T-helper 1 cell treated with Interleukin-12 subunit alpha and Interleukin-12 subunit beta and Interleukin-4 antibody, amounts not matched to agents 30 μg/mL and 1 μg/mL, for 36 hours (primary cell): ENCODE measurements at regions not wholly inside any gene's neighbourhood (a gene's known extent, or its start where the extent isn't known, plus 50 kb on each side); places are given as distances from the start of the nearest gene placed in this dataset.

ENCODE experiments used
- H3K27ac Mint-ChIP-seq: one replicate; pipeline ENCODE4 v1.8.0; 2021; ENCODE audit warnings: mild to moderate bottlenecking, mixed read lengths
- H3K27me3 Mint-ChIP-seq: one replicate; pipeline ENCODE4 v1.8.0; 2021; ENCODE audit warnings: low read depth, mixed read lengths
- H3K36me3 Mint-ChIP-seq: one replicate; pipeline ENCODE4 v1.8.0; 2021; ENCODE audit warnings: low read depth, mixed read lengths
- H3K4me1 Mint-ChIP-seq: one replicate; pipeline ENCODE4 v1.8.0; 2021; ENCODE audit warnings: low read depth, mixed read lengths
- H3K4me3 Mint-ChIP-seq: one replicate; pipeline ENCODE4 v1.8.0; 2021; ENCODE audit warnings: mild to moderate bottlenecking, moderate library complexity, mixed read lengths
- H3K9me3 Mint-ChIP-seq: one replicate; pipeline ENCODE4 v1.8.0; 2021; ENCODE audit warnings: mixed read lengths

DNA sequence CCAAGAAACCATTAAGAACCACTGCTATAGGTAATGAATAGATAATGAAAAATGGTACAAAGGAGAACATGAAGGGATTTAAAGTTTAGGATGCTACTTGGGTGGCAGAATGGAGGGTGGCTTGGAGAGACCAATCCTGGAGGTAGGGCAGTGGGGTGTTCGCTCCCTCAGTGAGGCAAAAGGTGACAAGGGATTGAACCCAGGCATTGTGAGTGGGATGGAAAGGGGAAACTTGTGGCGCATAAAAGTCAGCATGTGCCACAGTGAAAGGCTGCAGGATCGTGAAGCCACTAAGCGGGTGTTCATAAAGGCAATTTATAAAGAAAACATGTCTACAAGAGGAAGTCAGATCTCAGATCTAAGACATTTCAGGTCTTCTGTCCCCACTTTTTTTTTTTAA, 76.7 kb upstream of the SLC38A2 start:
- H3K27me3 Mint-ChIP-seq: no peaks in the 10 kb centered on the region
- peaks cover 37% of the 10 kb centered on the region for H3K4me1 Mint-ChIP-seq
- peaks cover 20% of the 10 kb centered on the region for H3K36me3 Mint-ChIP-seq
- H3K27ac Mint-ChIP-seq: no peak overlapping the region
- no peaks in the 10 kb centered on the region for H3K9me3 Mint-ChIP-seq
- no peak overlapping the region for H3K4me3 Mint-ChIP-seq

DNA sequence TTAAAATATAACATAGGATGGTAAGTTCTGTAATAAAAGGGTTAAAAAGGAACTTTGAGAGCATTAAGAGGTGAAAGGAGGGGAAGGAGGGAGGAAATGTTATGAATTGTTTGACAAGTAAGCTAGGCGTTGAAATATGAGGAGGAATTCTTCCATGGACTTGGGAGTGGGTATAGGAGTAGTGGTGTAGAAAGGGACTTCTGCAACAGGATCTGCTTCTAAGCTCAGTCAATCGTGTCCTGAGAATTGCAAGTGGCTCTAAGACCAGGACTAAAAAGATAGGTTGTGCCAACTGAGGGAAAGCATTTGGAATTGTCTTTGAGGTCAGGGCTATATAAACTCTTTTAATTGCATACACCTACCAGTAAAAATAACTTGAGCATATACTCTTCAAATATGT, 74.1 kb upstream of the SLC38A2 start:
- Mint-ChIP-seq H3K27me3 (no peaks in the 10 kb centered on the region), H3K36me3 (peaks cover 14% of the 10 kb centered on the region), H3K9me3 (no peaks in the 10 kb centered on the region), H3K27ac (no peak overlapping the region), H3K4me1 (peaks cover 35% of the 10 kb centered on the region), H3K4me3 (no peak overlapping the region)

DNA sequence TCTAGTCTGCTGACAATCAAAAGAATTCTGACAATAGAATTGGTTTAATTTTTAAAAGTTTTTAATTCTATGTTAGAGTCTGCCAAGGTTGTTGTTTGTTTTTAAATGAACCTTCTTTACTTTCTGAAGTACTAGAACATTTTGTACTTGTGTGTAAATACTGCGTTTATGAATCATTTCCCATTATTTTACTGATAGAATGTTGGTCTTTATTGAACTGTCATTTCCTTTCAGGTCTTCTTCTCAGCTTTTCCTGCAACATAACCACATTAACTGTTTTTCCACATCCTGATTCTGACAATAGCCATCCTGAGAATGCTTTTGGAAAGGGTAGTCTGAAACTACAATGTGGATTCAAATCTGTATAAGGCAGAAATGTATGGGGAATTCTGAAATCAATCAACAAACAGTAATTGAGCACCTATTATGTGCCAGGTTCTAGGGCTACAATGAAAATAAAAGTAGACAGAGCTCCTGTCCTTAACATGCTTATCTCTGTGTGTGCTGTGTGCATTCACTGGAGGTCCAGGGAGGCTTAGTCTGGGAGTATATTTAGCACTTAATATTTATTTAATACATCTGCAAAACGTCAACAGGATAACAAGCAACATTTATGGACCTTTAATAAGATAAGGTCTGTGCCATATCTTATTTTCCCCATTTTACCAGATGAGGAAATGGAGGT, 73.1 kb upstream of the SLC38A2 start:
- Mint-ChIP-seq H3K36me3 (peaks cover 9% of the 10 kb centered on the region), H3K27me3 (no peaks in the 10 kb centered on the region), H3K4me1 (peaks cover 31% of the 10 kb centered on the region), H3K27ac (no peak overlapping the region), H3K4me3 (no peak overlapping the region), H3K9me3 (no peaks in the 10 kb centered on the region)

DNA sequence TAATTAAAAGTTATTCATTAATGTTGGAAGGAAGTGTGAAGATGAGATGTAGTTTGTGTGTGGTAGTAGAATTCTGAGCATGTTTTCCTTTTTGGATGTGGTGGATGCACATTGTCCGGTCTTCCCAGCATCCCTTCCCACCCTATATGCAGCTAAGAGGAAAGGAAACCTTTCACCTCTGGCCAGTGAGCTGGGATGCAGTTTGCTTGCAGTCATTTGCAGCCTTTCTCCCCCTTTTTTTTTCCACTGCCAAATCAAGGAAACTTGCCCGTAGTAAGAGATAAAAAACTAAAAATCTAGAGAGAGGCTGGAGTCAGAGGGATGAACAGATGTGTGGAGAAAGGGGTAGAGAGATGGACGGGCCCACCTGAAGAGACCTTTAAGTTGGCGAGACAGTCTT, 72.5 kb upstream of the SLC38A2 start:
- Mint-ChIP-seq H3K9me3 (no peaks in the 10 kb centered on the region), H3K27me3 (no peaks in the 10 kb centered on the region), H3K4me1 (peaks cover 28% of the 10 kb centered on the region), H3K36me3 (peaks cover 9% of the 10 kb centered on the region), H3K4me3 (no peak overlapping the region), H3K27ac (no peak overlapping the region)

DNA sequence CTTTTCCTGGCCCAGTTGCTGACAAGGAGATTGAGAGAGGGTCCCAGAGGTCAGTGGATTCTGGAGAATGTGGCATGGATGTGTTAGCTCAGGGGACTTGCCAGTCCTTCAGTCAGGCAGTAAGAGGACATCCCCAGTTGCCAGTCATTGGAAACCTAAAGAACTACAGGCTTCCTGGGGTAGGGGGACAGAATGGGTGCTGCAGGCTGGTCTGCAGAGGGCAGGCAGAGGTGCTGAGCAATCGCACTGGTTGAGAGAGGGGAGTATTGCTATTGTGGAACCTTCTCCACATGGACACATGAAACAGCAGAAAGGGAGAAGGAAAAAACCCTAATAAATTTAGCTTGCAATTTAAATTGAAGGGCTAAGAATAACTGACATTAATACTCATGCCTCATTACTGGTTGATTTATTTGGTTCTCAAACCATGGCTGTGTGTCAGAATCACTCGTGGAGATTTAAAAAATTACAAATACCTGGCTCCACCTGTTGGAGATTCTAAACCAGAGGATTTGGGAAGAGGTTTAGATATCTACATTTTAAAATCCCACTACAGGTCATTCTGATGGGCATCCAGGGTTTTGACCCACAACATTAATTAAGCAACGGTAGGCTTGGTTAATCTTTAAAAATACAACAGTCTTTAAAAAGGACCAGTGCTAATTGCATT, 71.2 kb upstream of the SLC38A2 start:
- no peak overlapping the region for H3K27ac Mint-ChIP-seq
- H3K9me3 Mint-ChIP-seq: no peaks in the 10 kb centered on the region
- H3K4me1 Mint-ChIP-seq: peaks cover 19% of the 10 kb centered on the region
- H3K4me3 Mint-ChIP-seq: no peak overlapping the region
- H3K27me3 Mint-ChIP-seq: no peaks in the 10 kb centered on the region
- peaks cover 7% of the 10 kb centered on the region for H3K36me3 Mint-ChIP-seq

DNA sequence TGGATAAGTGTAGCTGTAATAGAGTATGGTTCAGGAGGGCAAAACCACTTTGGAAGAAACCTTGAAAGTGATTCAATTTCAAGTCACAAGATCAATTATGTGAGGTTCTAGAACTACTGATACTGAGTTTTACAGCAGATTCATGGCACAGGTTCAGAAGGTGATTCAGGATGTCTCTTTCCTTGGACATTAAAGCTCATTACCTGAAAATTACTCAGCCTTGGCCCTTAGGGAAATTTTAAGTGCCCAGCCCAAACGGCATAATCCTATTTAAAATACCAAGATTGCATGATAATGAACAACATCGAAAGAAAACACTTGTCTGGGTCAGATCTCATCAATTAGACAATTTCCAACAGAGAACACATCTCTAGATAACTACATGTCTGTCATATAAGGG, 70.2 kb upstream of the SLC38A2 start:
- no peak overlapping the region for H3K4me3 Mint-ChIP-seq
- no peaks in the 10 kb centered on the region for H3K27me3 Mint-ChIP-seq
- H3K27ac Mint-ChIP-seq: no peak overlapping the region
- no peaks in the 10 kb centered on the region for H3K9me3 Mint-ChIP-seq
- H3K4me1 Mint-ChIP-seq: peaks cover 19% of the 10 kb centered on the region
- H3K36me3 Mint-ChIP-seq: peaks cover 5% of the 10 kb centered on the region

DNA sequence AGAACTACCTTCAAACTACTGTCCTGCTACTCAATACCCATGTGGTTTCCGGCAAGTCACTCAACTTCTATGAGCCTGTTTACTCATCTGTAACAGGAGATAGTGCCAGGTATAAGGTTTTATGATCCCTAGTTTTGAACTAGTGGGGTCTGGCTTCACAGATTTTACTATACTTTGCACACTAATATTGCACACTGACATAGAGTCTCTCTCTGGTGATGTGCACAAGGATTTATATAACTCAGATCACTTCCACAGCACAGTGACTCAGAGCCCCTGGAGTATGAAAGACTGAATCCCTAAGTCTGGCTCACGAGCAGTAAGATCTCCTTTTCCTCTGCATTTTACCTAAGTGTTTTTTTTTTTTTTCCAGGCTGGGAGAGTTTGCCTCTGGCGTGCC, 69.7 kb upstream of the SLC38A2 start:
- H3K4me1 Mint-ChIP-seq: peaks cover 19% of the 10 kb centered on the region
- H3K9me3 Mint-ChIP-seq: no peaks in the 10 kb centered on the region
- no peaks in the 10 kb centered on the region for H3K27me3 Mint-ChIP-seq
- peaks cover 3% of the 10 kb centered on the region for H3K36me3 Mint-ChIP-seq
- no peak overlapping the region for H3K4me3 Mint-ChIP-seq
- no peak overlapping the region for H3K27ac Mint-ChIP-seq

DNA sequence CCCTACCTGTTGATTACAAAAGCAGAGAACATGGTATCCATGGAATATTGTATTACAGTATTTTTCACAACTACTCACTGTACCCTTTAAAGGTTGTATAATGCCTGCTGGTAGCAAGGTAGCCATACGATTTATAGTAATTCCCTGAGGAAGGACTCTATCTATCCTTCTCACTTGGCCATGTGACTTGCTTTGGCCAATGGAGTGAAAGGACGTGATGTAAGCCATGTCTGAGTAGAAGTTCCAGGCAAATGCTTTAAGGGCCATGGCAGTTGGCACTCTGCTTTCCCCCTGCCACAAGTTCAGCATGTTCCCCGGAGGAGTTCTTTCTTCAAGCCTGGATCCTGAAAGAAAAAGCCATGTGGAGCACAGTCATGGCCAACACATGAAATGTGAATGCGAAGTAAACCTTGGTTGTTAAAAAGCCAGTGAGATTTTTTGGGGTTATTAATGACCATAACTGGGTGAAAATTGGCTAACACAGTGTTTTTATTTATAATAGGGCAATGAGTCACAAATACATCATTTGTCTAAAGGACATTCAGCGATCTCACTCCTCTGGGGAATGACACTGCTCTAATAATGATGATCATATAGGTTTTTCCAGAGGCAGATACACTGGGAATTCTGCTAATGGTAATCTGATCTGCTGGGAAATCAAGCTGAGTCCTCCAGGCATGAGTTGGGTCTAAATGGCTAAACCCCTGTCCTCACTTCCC, 67.4 kb upstream of the SLC38A2 start:
- peaks cover 5% of the 10 kb centered on the region for H3K36me3 Mint-ChIP-seq
- H3K27ac Mint-ChIP-seq: no peak overlapping the region
- no peaks in the 10 kb centered on the region for H3K27me3 Mint-ChIP-seq
- peaks cover 10% of the 10 kb centered on the region for H3K4me1 Mint-ChIP-seq
- no peaks in the 10 kb centered on the region for H3K9me3 Mint-ChIP-seq
- H3K4me3 Mint-ChIP-seq: no peak overlapping the region

DNA sequence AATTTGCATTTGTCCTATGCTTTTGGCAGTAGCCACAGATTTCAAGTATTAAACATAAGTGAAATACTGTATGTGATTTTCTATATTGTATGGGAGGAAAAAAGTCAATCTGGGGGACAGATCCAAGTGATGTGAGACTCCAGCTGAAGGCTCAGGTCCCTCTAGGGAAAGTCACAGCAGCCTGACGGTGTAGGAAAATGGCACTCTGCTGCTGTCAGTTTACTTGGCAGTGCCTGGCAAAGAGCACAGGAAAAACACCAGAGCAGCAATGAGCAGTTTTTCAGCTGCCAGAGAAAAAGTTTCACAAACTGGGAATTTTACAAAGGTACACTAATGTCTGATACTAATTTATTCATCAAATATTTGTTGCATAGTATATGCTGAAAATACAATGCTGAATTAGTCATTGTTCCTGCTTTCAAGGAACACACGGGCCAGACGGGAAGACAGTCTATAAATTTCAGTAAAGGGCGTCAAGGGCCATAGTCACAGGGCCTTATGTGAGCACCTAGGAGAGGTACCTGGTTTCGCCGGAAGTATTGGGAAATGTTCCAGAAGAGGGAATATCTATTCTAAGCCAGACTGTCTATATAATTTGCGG, 66.2 kb upstream of the SLC38A2 start:
- Mint-ChIP-seq H3K4me1 (peaks cover 5% of the 10 kb centered on the region), H3K36me3 (peaks cover 5% of the 10 kb centered on the region), H3K27ac (no peak overlapping the region), H3K4me3 (no peak overlapping the region), H3K27me3 (no peaks in the 10 kb centered on the region), H3K9me3 (no peaks in the 10 kb centered on the region)

DNA sequence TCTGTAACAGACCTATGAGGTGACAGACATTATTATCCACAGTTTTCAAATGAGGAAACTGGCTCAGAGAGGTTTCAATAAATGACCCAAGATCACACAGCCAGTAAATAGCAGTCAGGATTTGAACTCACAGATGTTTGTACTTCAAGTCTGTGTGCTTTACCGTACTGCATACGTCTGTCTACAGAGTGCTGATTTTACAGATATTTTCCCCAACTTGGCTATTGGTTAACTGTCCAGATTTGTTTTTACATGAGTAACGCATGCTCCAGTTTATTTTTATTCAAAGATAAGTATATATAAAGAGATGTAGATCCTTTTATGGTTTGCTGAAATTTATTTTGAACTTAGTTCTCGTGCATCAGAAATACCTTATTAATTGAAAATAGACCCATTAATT, 65.7 kb upstream of the SLC38A2 start:
- Mint-ChIP-seq H3K4me3 (no peak overlapping the region), H3K27ac (no peak overlapping the region), H3K36me3 (peaks cover 7% of the 10 kb centered on the region), H3K4me1 (peaks cover 3% of the 10 kb centered on the region), H3K9me3 (no peaks in the 10 kb centered on the region), H3K27me3 (no peaks in the 10 kb centered on the region)

DNA sequence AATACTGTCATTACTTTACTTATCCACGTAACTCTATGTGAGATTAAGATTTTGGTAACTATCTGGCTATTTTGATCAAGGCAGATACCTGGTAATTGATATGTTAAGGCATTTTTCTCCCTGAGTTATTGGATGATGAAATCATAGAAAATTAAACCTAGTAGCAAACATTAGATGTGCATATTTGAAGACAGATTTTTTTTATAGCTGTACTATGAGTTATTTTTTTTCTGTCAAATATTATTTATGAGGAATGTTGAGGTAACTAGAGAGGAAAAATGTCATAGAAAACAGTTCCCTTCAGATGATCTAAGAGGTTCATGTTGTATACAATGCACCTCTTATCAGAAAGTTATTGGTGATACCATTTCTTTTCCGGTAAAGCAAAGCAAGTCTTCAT, 64.9 kb upstream of the SLC38A2 start:
- Mint-ChIP-seq H3K27me3 (no peaks in the 10 kb centered on the region), H3K4me3 (no peak overlapping the region), H3K4me1 (no peaks in the 10 kb centered on the region), H3K27ac (no peak overlapping the region), H3K9me3 (no peaks in the 10 kb centered on the region), H3K36me3 (peaks cover 7% of the 10 kb centered on the region)

DNA sequence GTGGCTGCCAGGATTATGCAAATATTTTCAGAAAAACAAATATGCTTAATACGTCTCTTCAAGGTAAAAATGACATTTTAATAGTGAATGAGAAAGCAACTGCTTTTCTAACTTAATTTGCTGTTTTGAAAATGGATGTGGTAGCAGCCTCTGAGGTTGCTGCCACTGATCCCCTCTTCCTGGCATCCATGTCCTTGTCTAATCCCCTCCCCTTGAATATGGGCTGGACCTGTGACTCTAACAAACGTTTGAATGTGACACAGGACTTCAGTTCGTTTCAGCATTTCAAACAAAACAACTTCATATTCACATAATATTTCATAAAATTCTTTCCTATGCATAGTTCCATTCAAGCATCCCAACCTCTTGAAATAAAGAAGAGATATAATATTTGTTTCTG, 64.2 kb upstream of the SLC38A2 start:
- Mint-ChIP-seq H3K4me3 (no peak overlapping the region), H3K36me3 (peaks cover 7% of the 10 kb centered on the region), H3K27ac (no peak overlapping the region), H3K4me1 (peaks cover 2% of the 10 kb centered on the region), H3K27me3 (no peaks in the 10 kb centered on the region), H3K9me3 (no peaks in the 10 kb centered on the region)

DNA sequence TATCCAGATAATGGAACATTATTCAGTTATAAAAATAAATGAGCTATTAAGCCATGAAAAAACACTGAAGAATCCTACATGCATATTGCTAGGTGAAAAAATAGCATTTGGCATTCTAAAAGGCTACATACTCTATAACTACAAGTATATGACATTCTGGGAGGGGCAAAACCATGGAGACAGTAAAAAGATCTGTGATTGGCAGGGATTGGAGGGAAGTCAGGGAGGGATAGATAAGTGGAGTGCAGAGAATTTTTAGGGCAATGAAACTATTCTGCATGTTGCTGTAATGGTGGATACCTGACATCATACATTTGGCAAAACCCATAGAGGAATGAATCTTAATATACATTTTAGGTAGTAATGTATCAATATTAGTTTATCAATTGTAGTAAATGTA, 63.1 kb upstream of the SLC38A2 start:
- Mint-ChIP-seq H3K27ac (no peak overlapping the region), H3K4me1 (peaks cover 5% of the 10 kb centered on the region)

DNA sequence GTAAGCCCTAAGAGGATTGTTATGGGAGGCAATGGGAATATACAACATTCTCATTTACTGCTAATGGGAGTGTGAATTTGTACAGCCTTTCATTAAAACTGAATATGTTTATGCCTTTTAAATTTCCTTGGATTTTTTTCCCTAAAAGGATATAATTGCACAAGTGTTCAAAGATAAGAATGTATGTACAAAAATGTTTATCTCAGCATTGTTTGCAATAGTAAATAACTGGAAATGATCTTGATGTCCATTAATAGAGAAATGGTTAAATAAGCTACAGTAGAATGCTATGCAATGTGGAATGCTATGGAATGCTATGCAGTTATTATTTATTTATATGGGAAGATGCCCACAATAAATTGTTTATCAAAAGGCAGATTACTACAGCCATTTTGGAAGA, 62.5 kb upstream of the SLC38A2 start:
- Mint-ChIP-seq H3K4me1 (peaks cover 11% of the 10 kb centered on the region), H3K9me3 (no peaks in the 10 kb centered on the region), H3K36me3 (peaks cover 4% of the 10 kb centered on the region), H3K27me3 (no peaks in the 10 kb centered on the region), H3K4me3 (no peak overlapping the region), H3K27ac (no peak overlapping the region)

More for the DNA sequence above, 63.1 kb upstream of the SLC38A2 start:
- Mint-ChIP-seq H3K36me3 (peaks cover 7% of the 10 kb centered on the region), H3K9me3 (no peaks in the 10 kb centered on the region), H3K27me3 (no peaks in the 10 kb centered on the region), H3K4me3 (no peak overlapping the region)

DNA sequence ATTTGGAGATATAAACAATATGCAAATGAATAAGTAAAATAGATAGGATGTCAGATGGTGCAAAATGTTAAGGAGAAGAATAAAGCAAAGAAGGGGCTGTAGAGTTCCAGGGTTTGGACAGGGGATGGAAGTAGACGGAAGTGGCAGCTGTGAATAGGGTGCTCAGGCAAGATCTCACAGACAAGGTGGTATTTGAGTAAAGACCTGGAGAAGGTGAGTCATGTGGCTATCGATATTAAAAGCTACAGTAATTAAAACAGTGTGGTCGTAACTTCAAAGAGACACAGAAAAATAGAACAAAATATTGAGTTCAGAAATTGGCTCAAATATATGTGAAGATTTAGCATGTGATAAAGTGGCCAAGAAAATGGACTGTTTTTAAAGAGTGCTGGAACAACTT, 61.3 kb upstream of the SLC38A2 start:
- Mint-ChIP-seq H3K9me3 (no peaks in the 10 kb centered on the region), H3K4me3 (no peak overlapping the region), H3K27me3 (no peaks in the 10 kb centered on the region), H3K4me1 (peaks cover 16% of the 10 kb centered on the region), H3K36me3 (peaks cover 10% of the 10 kb centered on the region), H3K27ac (no peak overlapping the region)
